Endothelial cell of umbilical vein (primary cell): ENCODE measurements at regions not wholly inside any gene's neighbourhood (a gene's known extent, or its start where the extent isn't known, plus 50 kb on each side); places are given as distances from the start of the nearest gene placed in this dataset.

Source experiments
- BruUV-seq: library from RNA; stranded (reverse); fragments of 400-500 nt; replicated peaks from 2 replicates; lab custom pipeline; 2021; lab: Mats Ljungman, UMichigan
- CTCF ChIA-PET: fragments of 300-600, 350-600 bp; sonication (Branson Sonifier 250); formaldehyde crosslinking; loops from one replicate; lab custom pipeline; 2021; ENCODE audit warnings: antibody characterized with exemption, inconsistent platforms; lab: Charles Lee
- POLR2A ChIA-PET: fragments of 300-600, 350-600 bp; sonication (Branson Sonifier 250); formaldehyde crosslinking; loops from one replicate; lab custom pipeline; 2021; ENCODE audit warnings: antibody characterized with exemption, inconsistent platforms; lab: Charles Lee
- DNase-seq: peaks from one replicate; pipeline ENCODE4 v3.0.0-alpha.2; 2011; ENCODE audit warnings: low read depth, low spot score
- FAIRE-seq: peaks from 2 replicates; lab custom pipeline; 2011; peaks lifted over from hg19 to GRCh38; lab: Jason Lieb, UNC
- H2AFZ ChIP-seq: 2 replicates; pipeline ENCODE4 v1.6.0; 2012; ENCODE audit warnings: low read depth, low read length, control low read depth, inconsistent platforms
- H3K27ac ChIP-seq: 2 replicates; pipeline ENCODE4 v1.5.1; 2011; ENCODE audit warnings: low read depth, mild to moderate bottlenecking, control low read depth, low read length, moderate library complexity; ENCODE audit not compliant: insufficient read depth
- H3K27me3 ChIP-seq, 2 experiments: 2 replicates each; pipeline versions ENCODE4 v1.6.0 to v1.6.1; 2011; ENCODE audit warnings: low read length in 2 of 2, mixed read lengths in 1 of 2; ENCODE audit not compliant: control insufficient read depth in 2 of 2, insufficient read depth in 2 of 2
- H3K36me3 ChIP-seq, 2 experiments: 2 replicates in 1 of 2; 3 replicates in 1 of 2; pipeline ENCODE4 v1.5.1; 2011; ENCODE audit warnings: low read length in 2 of 2, mild to moderate bottlenecking in 1 of 2, moderate library complexity in 1 of 2; ENCODE audit not compliant: control insufficient read depth in 2 of 2, insufficient read depth in 2 of 2; ENCODE audit errors: extremely low read depth in 1 of 2
- H3K4me1 ChIP-seq: 3 replicates; pipeline ENCODE4 v1.5.1; 2011; ENCODE audit warnings: mild to moderate bottlenecking, low read length; ENCODE audit not compliant: control insufficient read depth, insufficient read depth; ENCODE audit errors: extremely low read depth
- H3K4me2 ChIP-seq: 2 replicates; pipeline ENCODE4 v1.6.1; 2011; ENCODE audit warnings: low read length, control low read depth, mixed read lengths; ENCODE audit not compliant: insufficient read depth
- H3K4me3 ChIP-seq, 3 experiments: fragments of 200-600 bp in 1 of 3; sonication (generic), shearing (Covaris generic) in 1 of 3; replicated peaks in 1 of 3; 2 replicates each; pipeline ENCODE4 v1.5.1; 2011 to 2016; ENCODE audit warnings: control low read depth in 3 of 3, low read length in 3 of 3, mild to moderate bottlenecking in 2 of 3, inconsistent platforms in 1 of 3, low read depth in 1 of 3, moderate library complexity in 1 of 3; ENCODE audit not compliant: insufficient read depth in 1 of 3
- H3K79me2 ChIP-seq: 2 replicates; pipeline ENCODE4 v1.6.0; 2012; ENCODE audit warnings: low read length, inconsistent platforms; ENCODE audit not compliant: control insufficient read depth, insufficient read depth
- H3K9ac ChIP-seq: replicated peaks from 2 replicates; pipeline ENCODE3; 2011; ENCODE audit warnings: low read length, control low read depth; ENCODE audit not compliant: insufficient read depth; ENCODE audit errors: extremely low read depth
- H3K9me1 ChIP-seq: replicated peaks from 3 replicates; pipeline ENCODE4 v1.6.0; 2011; ENCODE audit warnings: mild to moderate bottlenecking, low read length; ENCODE audit not compliant: control insufficient read depth, insufficient read depth; ENCODE audit errors: extremely low read depth
- H3K9me3 ChIP-seq: replicated peaks from 2 replicates; pipeline ENCODE4 v1.5.1; 2012; ENCODE audit warnings: low read length, inconsistent platforms; ENCODE audit not compliant: control insufficient read depth, insufficient read depth
- H4K20me1 ChIP-seq: replicated peaks from 2 replicates; pipeline ENCODE3; 2011; ENCODE audit warnings: mild to moderate bottlenecking, low read length; ENCODE audit not compliant: control insufficient read depth, insufficient read depth; ENCODE audit errors: extremely low read depth
- EZH2 ChIP-seq: IDR thresholded peaks from 2 replicates; pipeline ENCODE4 v1.6.1; 2012; ENCODE audit warnings: borderline replicate concordance, low read depth, mild to moderate bottlenecking, moderate library complexity, low read length, inconsistent platforms; ENCODE audit not compliant: severe bottlenecking
- FOS ChIP-seq: IDR thresholded peaks from 2 replicates; pipeline ENCODE4 v1.6.1; 2011; ENCODE audit warnings: mild to moderate bottlenecking, low read length, moderate library complexity, borderline replicate concordance; ENCODE audit not compliant: insufficient read depth
- GATA2 ChIP-seq: IDR thresholded peaks from 2 replicates; pipeline ENCODE4 v1.7.0; 2011; ENCODE audit warnings: low read depth, mild to moderate bottlenecking, moderate library complexity, mixed read lengths, low read length; ENCODE audit not compliant: insufficient read length, insufficient read depth
- JUN ChIP-seq: IDR thresholded peaks from 2 replicates; pipeline ENCODE4 v1.6.1; 2011; ENCODE audit warnings: borderline replicate concordance, low read depth; ENCODE audit not compliant: insufficient read length, insufficient read depth
- MYC ChIP-seq: IDR thresholded peaks from one replicate; pipeline ENCODE4 v1.6.1; 2011; ENCODE audit warnings: mild to moderate bottlenecking, low read depth, low read length
- POLR2A ChIP-seq: IDR thresholded peaks from 2 replicates; pipeline ENCODE4 v1.6.1; 2012; ENCODE audit warnings: low read depth, mild to moderate bottlenecking, control low read depth, low read length
- POLR2AphosphoS5 ChIP-seq: IDR thresholded peaks from 2 replicates; pipeline ENCODE4 v1.6.1; 2012; ENCODE audit warnings: low read depth, mild to moderate bottlenecking, control low read depth, low read length, moderate library complexity; ENCODE audit not compliant: insufficient read depth
- dilution Hi-C: fragments of 300-500 bp; cut with MboI; formaldehyde crosslinking; loops from one replicate; pipeline ENCODE4 v1.15.0; 2019; ENCODE audit warnings: low sequenced_read_pairs; ENCODE audit not compliant: extremely low pct_ligation_motif_present
- intact Hi-C: fragments of 100-400 bp; cut with micrococcal nuclease; formaldehyde crosslinking; loops from one replicate; pipeline ENCODE4 v1.10.0; 2022
- TF ChIP-seq, protein P1 (sequence below), 2 donors: IDR thresholded peaks; 1 replicate in 1 of 2; 2 replicates in 1 of 2; pipeline ENCODE4 v1.5.1; 2011; ENCODE audit warnings: low read length in 2 of 2, mild to moderate bottlenecking in 2 of 2, moderate library complexity in 2 of 2, control low read depth in 1 of 2, inconsistent platforms in 1 of 2, low read depth in 1 of 2; ENCODE audit not compliant: insufficient read depth in 1 of 2; ENCODE audit errors: extremely low read depth in 1 of 2
- TF ChIP-seq, protein P2 (sequence below): IDR thresholded peaks from 2 replicates; pipeline ENCODE4 v1.6.1; 2011; ENCODE audit not compliant: insufficient read depth, insufficient read length

DNA sequence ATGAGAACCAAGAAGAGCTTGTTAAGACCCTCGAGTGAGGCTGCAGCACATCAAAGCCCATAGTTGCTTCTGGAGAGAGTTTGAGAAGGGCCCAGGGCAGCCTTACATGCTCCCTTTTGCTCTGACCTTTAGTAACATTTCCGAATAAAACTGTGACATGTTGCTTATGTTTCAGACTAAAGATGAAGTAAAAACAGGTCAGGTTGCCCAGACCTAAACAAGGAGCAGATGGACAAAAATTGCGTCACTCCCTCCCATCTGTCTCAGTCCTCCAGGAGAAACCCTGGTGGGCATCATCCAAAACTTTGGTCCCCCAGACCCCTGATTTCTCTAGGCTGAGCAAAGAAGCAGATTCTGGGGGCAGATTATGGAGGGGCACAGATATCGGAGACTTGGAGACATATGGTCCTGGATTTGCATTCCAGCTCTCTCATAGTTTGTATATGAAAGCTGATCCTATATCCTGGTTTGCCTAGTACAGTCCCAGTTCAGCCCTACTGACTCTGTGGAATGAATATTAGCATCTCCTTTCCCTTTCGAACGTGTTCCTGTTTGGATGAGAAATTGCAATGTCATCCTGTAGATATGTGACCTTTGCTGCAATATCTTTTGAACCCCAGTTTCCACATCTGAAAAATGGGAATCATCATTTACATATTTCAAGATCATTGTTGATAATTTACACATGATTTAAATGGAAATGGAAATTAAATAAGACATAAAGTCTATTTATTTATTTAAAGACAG is 304.9 kb upstream of the USP24 start:
- ChIA-PET CTCF (interaction anchor here (1.2 kb wide), 1 partner anchor 25 kb away, joined by 3 read pairs; no protein-coding TSS in a partner anchor), POLR2A (no interaction called here)
- H3K36me3 ChIP-seq = no peaks in the 10 kb centered on the region
- FAIRE-seq = no peak
- no peaks in the 10 kb centered on the region for H3K4me1 ChIP-seq
- H3K4me2 ChIP-seq = no peak overlapping the region
- BruUV-seq = no TSS peak
- intact Hi-C loops (no loop called here), dilution Hi-C loops (no loop called here)
- no peak for DNase-seq
- no peaks in the 10 kb centered on the region for H3K9me3 ChIP-seq
- no peaks in the 10 kb centered on the region for H3K9me1 ChIP-seq
- no peak overlapping the region for H3K9ac ChIP-seq
- H2AFZ ChIP-seq = no peak overlapping the region
- H3K4me3 ChIP-seq = no peak overlapping the region
- H3K79me2 ChIP-seq = no peaks in the 10 kb centered on the region
- no peaks in the 10 kb centered on the region for H4K20me1 ChIP-seq
- no peaks in the 10 kb centered on the region for H3K27me3 ChIP-seq
- TF ChIP-seq GATA2 = no peak
- TF ChIP-seq POLR2AphosphoS5 = no peak
- TF ChIP-seq, protein P1, sequence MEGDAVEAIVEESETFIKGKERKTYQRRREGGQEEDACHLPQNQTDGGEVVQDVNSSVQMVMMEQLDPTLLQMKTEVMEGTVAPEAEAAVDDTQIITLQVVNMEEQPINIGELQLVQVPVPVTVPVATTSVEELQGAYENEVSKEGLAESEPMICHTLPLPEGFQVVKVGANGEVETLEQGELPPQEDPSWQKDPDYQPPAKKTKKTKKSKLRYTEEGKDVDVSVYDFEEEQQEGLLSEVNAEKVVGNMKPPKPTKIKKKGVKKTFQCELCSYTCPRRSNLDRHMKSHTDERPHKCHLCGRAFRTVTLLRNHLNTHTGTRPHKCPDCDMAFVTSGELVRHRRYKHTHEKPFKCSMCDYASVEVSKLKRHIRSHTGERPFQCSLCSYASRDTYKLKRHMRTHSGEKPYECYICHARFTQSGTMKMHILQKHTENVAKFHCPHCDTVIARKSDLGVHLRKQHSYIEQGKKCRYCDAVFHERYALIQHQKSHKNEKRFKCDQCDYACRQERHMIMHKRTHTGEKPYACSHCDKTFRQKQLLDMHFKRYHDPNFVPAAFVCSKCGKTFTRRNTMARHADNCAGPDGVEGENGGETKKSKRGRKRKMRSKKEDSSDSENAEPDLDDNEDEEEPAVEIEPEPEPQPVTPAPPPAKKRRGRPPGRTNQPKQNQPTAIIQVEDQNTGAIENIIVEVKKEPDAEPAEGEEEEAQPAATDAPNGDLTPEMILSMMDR (IDR thresholded peaks at IDR 0.05; ENCODE audit: extremely low read depth in 1 of 2, insufficient read depth in 1 of 2, low read depth in 1 of 2, low read length in 2 of 2) = no peak
- TF ChIP-seq MYC = no peak
- no peak for TF ChIP-seq FOS
- TF ChIP-seq POLR2A = no peak
- TF ChIP-seq JUN = no peak
- TF ChIP-seq, protein P2, sequence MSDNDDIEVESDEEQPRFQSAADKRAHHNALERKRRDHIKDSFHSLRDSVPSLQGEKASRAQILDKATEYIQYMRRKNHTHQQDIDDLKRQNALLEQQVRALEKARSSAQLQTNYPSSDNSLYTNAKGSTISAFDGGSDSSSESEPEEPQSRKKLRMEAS = no peak
- TF ChIP-seq EZH2 = no peak
- H3K27ac ChIP-seq = no peak overlapping the region
